ENCODE measurements at regions not wholly inside any gene's neighbourhood (a gene's known extent, or its start where the extent isn't known, plus 50 kb on each side); places are given as distances from the start of the nearest gene placed in this dataset.

DNA sequence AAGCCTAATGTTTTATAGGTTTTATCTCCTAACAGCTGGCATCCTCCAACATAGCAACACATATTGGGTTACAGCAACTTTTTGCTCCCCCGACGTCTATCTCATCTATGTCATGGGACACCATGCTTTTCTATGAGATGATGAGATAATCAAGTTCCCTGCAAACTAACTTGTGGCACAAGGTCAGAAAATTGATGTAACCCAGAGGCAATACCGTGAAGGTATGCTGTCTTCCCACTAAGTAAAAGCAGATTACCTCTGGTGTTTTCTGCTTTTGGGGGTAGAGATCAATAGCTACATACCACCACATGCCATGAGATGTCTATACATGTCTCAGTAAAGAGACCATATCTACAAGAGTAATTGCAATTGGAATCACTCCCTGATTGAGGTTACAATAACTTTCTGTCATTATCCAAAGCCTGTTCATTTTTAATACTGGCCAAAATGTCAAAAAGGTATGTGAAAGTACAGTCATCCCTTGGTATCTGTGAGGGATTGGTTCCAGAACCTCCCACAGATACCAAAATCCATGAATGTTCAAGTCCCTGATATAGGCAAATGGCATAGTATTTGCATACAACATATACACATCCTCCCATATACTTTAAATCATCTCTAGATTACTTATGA lies 131.3 kb downstream of the CYSLTR2 start:
- DNase-seq (ENCODE audit: low read depth): no peak
- no peak overlapping the region for H3K4me3 ChIP-seq (ENCODE audit: low read depth, low read length)
- TF ChIP-seq, protein P1, sequence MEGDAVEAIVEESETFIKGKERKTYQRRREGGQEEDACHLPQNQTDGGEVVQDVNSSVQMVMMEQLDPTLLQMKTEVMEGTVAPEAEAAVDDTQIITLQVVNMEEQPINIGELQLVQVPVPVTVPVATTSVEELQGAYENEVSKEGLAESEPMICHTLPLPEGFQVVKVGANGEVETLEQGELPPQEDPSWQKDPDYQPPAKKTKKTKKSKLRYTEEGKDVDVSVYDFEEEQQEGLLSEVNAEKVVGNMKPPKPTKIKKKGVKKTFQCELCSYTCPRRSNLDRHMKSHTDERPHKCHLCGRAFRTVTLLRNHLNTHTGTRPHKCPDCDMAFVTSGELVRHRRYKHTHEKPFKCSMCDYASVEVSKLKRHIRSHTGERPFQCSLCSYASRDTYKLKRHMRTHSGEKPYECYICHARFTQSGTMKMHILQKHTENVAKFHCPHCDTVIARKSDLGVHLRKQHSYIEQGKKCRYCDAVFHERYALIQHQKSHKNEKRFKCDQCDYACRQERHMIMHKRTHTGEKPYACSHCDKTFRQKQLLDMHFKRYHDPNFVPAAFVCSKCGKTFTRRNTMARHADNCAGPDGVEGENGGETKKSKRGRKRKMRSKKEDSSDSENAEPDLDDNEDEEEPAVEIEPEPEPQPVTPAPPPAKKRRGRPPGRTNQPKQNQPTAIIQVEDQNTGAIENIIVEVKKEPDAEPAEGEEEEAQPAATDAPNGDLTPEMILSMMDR (IDR thresholded peaks at IDR 0.05; ENCODE audit: low read depth, low read length, missing control alignments): no peak

DNA sequence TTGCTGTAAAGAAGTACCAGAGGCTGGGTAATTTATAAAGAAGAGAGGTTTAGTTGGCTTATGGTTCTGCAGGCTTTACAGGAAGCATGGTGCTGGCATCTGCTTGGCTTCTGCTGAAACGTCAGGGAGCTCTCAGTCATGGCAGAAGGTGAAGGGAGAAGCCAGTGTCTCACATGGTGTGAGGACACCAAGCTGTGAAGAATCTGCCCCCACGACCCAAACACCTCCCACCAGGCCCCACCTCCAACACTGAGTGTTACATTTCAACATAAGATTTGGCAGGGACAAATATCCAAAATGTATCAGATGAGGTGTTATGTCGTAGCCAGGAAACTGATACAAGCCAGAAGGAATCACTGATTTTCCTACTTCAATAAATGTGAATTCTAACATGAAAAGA lies 136.5 kb downstream of the CYSLTR2 start:
- H3K4me3 ChIP-seq (ENCODE audit: low read depth, low read length): no peak overlapping the region
- TF ChIP-seq, protein P1 (IDR thresholded peaks at IDR 0.05; ENCODE audit: low read depth, low read length, missing control alignments): no peak
- no peak for DNase-seq (ENCODE audit: low read depth)

DNA sequence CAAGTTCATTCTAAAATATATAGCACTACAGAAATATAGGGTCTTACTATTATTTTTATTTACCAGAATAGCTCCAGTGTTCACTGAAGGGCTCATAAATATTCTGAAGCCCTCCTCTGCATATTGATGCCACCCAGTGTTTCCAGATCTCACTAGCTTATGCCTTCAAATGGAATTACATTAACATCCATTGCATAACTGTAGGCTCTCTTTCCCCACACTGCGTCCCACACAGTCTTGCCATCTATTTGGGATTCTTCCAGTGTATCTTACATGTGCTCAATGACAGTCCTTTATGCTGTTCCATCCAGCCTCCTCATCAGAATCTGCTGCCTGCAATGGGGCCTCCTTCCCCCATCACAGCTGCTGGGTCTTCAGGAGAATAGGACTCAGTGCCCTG lies 137.2 kb downstream of the CYSLTR2 start:
- TF ChIP-seq, protein P1 (IDR thresholded peaks at IDR 0.05; ENCODE audit: low read depth, low read length, missing control alignments): no peak
- no peak for DNase-seq (ENCODE audit: low read depth)

DNA sequence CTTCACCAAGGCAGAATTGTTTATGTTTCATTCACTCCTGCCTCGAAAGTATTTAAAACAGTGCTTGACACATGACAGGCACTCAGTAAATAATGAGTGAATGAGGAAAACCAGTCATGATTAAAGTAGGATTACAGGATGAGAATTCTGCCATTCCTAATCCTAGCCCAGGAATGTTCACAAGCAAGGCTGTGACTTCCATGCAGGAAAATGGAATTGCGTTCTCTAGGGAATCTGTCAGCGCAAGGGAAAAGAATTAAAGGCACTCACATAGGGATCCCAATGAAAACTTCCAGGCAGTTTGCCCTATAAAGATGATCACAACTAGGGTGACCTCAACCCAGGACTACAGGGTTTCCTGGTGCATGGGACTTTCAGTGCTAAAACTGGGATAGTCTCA lies 143.4 kb downstream of the CYSLTR2 start:
- no peak overlapping the region for H3K4me3 ChIP-seq (ENCODE audit: low read depth, low read length)
- TF ChIP-seq, protein P1 (IDR thresholded peaks at IDR 0.05; ENCODE audit: low read depth, low read length, missing control alignments): no peak
- DNase-seq (ENCODE audit: low read depth): no peak

More for the DNA sequence above, 137.2 kb downstream of the CYSLTR2 start:
- H3K4me3 ChIP-seq (ENCODE audit: low read depth, low read length): no peak overlapping the region

DNA sequence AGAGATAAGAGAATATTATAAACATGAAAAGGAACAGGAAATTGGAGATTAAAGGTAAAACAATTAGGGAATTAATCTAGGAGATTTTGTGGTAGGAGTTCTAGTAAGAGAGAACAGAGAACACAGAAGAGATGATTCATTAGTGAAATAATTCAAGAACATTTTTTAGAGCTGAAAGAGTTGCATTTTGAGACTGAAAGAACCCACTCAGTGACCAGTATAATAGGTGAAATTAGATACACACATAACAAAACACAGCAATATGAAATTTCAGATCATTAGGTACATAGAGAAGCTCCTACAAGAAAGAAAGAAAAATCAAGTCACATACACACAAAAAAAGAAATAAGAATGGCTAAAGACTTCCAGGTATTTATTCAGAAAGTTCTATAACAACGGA lies 144.0 kb downstream of the CYSLTR2 start:
- TF ChIP-seq, protein P1 (IDR thresholded peaks at IDR 0.05; ENCODE audit: low read depth, low read length, missing control alignments): no peak
- no peak for DNase-seq (ENCODE audit: low read depth)
- H3K4me3 ChIP-seq (ENCODE audit: low read depth, low read length): no peak overlapping the region

DNA sequence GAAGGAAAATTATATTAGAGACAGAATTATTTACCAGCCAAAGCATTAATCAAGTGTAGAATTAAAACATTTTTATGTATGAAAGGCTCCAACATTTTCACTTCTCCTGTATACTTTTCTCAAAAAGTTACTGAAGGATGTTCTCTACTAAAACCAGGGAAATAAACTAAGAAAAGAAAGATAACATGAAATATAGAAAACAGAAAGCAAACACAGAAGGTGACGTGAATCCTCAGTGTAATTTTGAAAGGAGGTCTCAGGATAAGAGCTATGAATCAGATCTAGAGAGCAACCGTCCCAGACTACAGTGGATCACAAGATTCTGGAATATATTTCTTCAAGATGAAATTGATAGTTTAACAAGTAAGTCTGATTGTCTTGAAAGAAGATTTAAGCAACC lies 144.5 kb downstream of the CYSLTR2 start:
- H3K4me3 ChIP-seq (ENCODE audit: low read depth, low read length): no peak overlapping the region
- DNase-seq (ENCODE audit: low read depth): no peak
- TF ChIP-seq, protein P1 (IDR thresholded peaks at IDR 0.05; ENCODE audit: low read depth, low read length, missing control alignments): no peak

DNA sequence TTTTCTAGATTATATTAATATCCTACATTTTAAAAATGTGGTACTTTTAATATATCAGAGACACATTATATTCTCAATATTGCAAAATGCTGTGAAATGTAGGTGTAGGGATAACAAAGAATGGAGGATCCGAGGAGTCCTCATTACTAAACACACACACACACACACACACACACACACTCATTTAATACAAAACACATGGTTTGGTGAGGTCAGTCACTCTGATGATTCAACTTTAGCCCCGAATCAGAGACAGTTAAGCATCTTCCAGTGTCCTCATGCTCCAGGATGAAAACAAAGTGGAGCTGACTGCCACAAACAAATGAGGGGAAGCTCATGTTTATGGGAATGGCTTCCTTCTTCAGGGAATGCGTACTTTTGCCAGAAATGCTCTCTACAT lies 147.5 kb downstream of the CYSLTR2 start:
- no peak overlapping the region for H3K4me3 ChIP-seq (ENCODE audit: low read depth, low read length)
- TF ChIP-seq, protein P1 (IDR thresholded peaks at IDR 0.05; ENCODE audit: low read depth, low read length, missing control alignments): no peak
- no peak for DNase-seq (ENCODE audit: low read depth)
